PC-3 (cell line): ENCODE measurements at regions not wholly inside any gene's neighbourhood (a gene's known extent, or its start where the extent isn't known, plus 50 kb on each side); places are given as distances from the start of the nearest gene placed in this dataset.

ENCODE experiments used
- ATAC-seq: fragments of 200-7000 bp; cut with Tn5 transposase; 2 replicates; pipeline ENCODE4 v1.9.1; 2020; ENCODE audit warnings: mild to moderate bottlenecking, moderate library complexity
- BruUV-seq: library from RNA; stranded (reverse); fragments of 400-500 nt; replicated peaks from 2 replicates; lab custom pipeline; 2021; lab: Mats Ljungman, UMichigan
- CTCF ChIA-PET: fragments of 300-600 bp; sonication (Branson Sonifier 250); formaldehyde crosslinking; loops from one replicate; lab custom pipeline; 2022; ENCODE audit warnings: antibody characterized with exemption; lab: Charles Lee
- POLR2A ChIA-PET: fragments of 300-600 bp; sonication (Branson Sonifier 250); formaldehyde crosslinking; loops from one replicate; lab custom pipeline; 2022; ENCODE audit warnings: antibody characterized with exemption; ENCODE audit not compliant: unreplicated experiment; lab: Charles Lee
- DNase-seq: peaks from one replicate; pipeline ENCODE4 v3.0.0-alpha.2; 2015
- H2AFZ ChIP-seq: fragments of 300-600 bp; sonication (generic); 2 replicates; pipeline ENCODE4 v1.6.0; 2016; ENCODE audit warnings: antibody characterized with exemption, low read length
- H3F3A ChIP-seq: fragments of 300-600 bp; sonication (generic); one replicate; pipeline ENCODE4 v1.6.0; 2017; ENCODE audit warnings: antibody characterized with exemption, low read length, control low read depth, mild to moderate bottlenecking; ENCODE audit not compliant: unreplicated experiment
- H3K27ac ChIP-seq: fragments of 300-600 bp; sonication (generic); 2 replicates; pipeline ENCODE4 v1.5.1; 2016; ENCODE audit warnings: mild to moderate bottlenecking, low read length
- H3K27me3 ChIP-seq: fragments of 300-600 bp; sonication (generic); 2 replicates; pipeline ENCODE4 v1.6.1; 2016; ENCODE audit warnings: low read length, mixed read lengths
- H3K36me3 ChIP-seq: fragments of 300-600 bp; sonication (generic); 2 replicates; pipeline ENCODE4 v1.6.1; 2016; ENCODE audit warnings: low read depth, mixed run types, low read length, mixed read lengths
- H3K4me1 ChIP-seq: fragments of 300-600 bp; sonication (generic); 2 replicates; pipeline ENCODE4 v1.5.1; 2016; ENCODE audit warnings: low read length; ENCODE audit not compliant: insufficient read depth
- H3K4me2 ChIP-seq: fragments of 300-600 bp; sonication (generic); 2 replicates; pipeline ENCODE4 v1.6.0; 2016; ENCODE audit warnings: low read length
- H3K4me3 ChIP-seq: fragments of 300-600 bp; sonication (generic); 2 replicates; pipeline ENCODE4 v1.5.1; 2016; ENCODE audit warnings: mild to moderate bottlenecking, low read length, mixed read lengths
- H3K79me2 ChIP-seq: fragments of 300-600 bp; sonication (generic); 2 replicates; pipeline ENCODE4 v1.6.1; 2017; ENCODE audit warnings: low read length, mixed read lengths
- H3K9ac ChIP-seq: fragments of 300-600 bp; sonication (generic); 2 replicates; pipeline ENCODE4 v1.6.0; 2016; ENCODE audit warnings: mild to moderate bottlenecking, low read length
- H3K9me2 ChIP-seq: fragments of 300-600 bp; sonication (generic); replicated peaks from 2 replicates; pipeline ENCODE4 v1.6.1; 2016; ENCODE audit warnings: mixed run types, low read length, mixed read lengths
- H3K9me3 ChIP-seq: fragments of 300-600 bp; sonication (generic); 2 replicates; pipeline ENCODE4 v1.6.1; 2016; ENCODE audit warnings: low read length, mixed read lengths
- H4K20me1 ChIP-seq: fragments of 300-600 bp; sonication (generic); 2 replicates; pipeline ENCODE4 v1.6.1; 2016; ENCODE audit warnings: low read length, mixed read lengths
- CTCF ChIP-seq: fragments of 300-600 bp; sonication (generic); conservative IDR thresholded peaks from 2 replicates; pipeline ENCODE4 v1.5.1; 2017; ENCODE audit warnings: antibody characterized with exemption, low read depth, mild to moderate bottlenecking, low read length
- EZH2 ChIP-seq: fragments of 300-600 bp; sonication (generic); IDR thresholded peaks from one replicate; pipeline ENCODE4 v1.6.1; 2017; ENCODE audit warnings: antibody characterized with exemption, mild to moderate bottlenecking, low read length; ENCODE audit not compliant: unreplicated experiment
- EZH2phosphoT487 ChIP-seq: fragments of 300-600 bp; sonication (generic); IDR thresholded peaks from 2 replicates; pipeline ENCODE4 v1.6.1; 2018; ENCODE audit warnings: mild to moderate bottlenecking, antibody characterized with exemption, low read length, borderline replicate concordance
- intact Hi-C: fragments of 100-400 bp; cut with micrococcal nuclease; formaldehyde crosslinking; loops from 2 replicates; pipeline ENCODE4 v1.9.0; 2023

GRCh38 chr7:52843436-52843835, 192.0 kb upstream of the POM121L12 start:
- no peak overlapping the region for H3K27ac ChIP-seq

GRCh38 chr7:52842202-52842900, 193.1 kb upstream of the POM121L12 start:
- Histone ChIP-seq H4K20me1 (no peaks in the 10 kb centered on the region), H2AFZ (no peak overlapping the region), H3K27ac (no peak overlapping the region), H3K9me2 (no peaks in the 10 kb centered on the region), H3K4me2 (no peak overlapping the region), H3K4me1 (no peaks in the 10 kb centered on the region), H3F3A (no peaks in the 10 kb centered on the region), H3K9ac (no peak overlapping the region), H3K79me2 (no peaks in the 10 kb centered on the region), H3K9me3 (no peaks in the 10 kb centered on the region), H3K4me3 (no peak overlapping the region), H3K36me3 (no peaks in the 10 kb centered on the region), H3K27me3 (no peaks in the 10 kb centered on the region)
- no peak for ATAC-seq
- TF ChIP-seq EZH2phosphoT487, result no peak
- TF ChIP-seq CTCF, result no peak
- no peak for TF ChIP-seq EZH2
- intact Hi-C loops, result no loop called here
- POLR2A ChIA-PET, result no interaction called here
- CTCF ChIA-PET, result no interaction called here
- DNase-seq, result no peak
- no TSS peak for BruUV-seq

More at GRCh38 chr7:52843436-52843835, 192.0 kb upstream of the POM121L12 start:
- Histone ChIP-seq H3K36me3 (no peaks in the 10 kb centered on the region), H3F3A (no peaks in the 10 kb centered on the region), H2AFZ (no peak overlapping the region), H3K4me3 (no peak overlapping the region), H3K9ac (no peak overlapping the region), H3K9me3 (no peaks in the 10 kb centered on the region), H3K9me2 (no peaks in the 10 kb centered on the region), H3K4me2 (no peak overlapping the region), H3K4me1 (no peaks in the 10 kb centered on the region), H3K27me3 (no peaks in the 10 kb centered on the region), H3K79me2 (no peaks in the 10 kb centered on the region), H4K20me1 (no peaks in the 10 kb centered on the region)
- DNase-seq, result no peak
- POLR2A ChIA-PET, result no interaction called here
- BruUV-seq, result no TSS peak
- no peak for ATAC-seq
- intact Hi-C loops, result no loop called here
- no peak for TF ChIP-seq EZH2phosphoT487
- CTCF ChIA-PET, result no interaction called here

GRCh38 chr7:52838981-52839411, 196.4 kb upstream of the POM121L12 start:
- Histone ChIP-seq H3K4me1 (no peaks in the 10 kb centered on the region), H3K27ac (no peak overlapping the region), H3K4me3 (no peak overlapping the region), H3K9me3 (no peaks in the 10 kb centered on the region), H3F3A (no peaks in the 10 kb centered on the region), H3K79me2 (no peaks in the 10 kb centered on the region), H3K4me2 (no peak overlapping the region), H4K20me1 (no peaks in the 10 kb centered on the region), H3K27me3 (no peaks in the 10 kb centered on the region), H3K9me2 (no peaks in the 10 kb centered on the region), H2AFZ (no peak overlapping the region), H3K36me3 (no peaks in the 10 kb centered on the region), H3K9ac (no peak overlapping the region)
- ChIA-PET CTCF (no interaction called here), POLR2A (no interaction called here)
- BruUV-seq, result no TSS peak
- peak; percentile 43; the same call in 1 of the 2 replicates for ATAC-seq
- intact Hi-C loops, result no loop called here
- TF ChIP-seq EZH2phosphoT487 (no peak), EZH2 (no peak), CTCF (no peak)
- DNase-seq, result peak; percentile 7
